Spleen (tissue), 7 donors: ENCODE measurements at regions not wholly inside any gene's neighbourhood (a gene's known extent, or its start where the extent isn't known, plus 50 kb on each side); places are given as distances from the start of the nearest gene placed in this dataset.

Source experiments
- CTCF ChIP-seq, 11 experiments: fragments of 200-600 bp in 7 of 11; fragments of 450-650 bp in 4 of 11; sonication (generic) in 4 of 11; IDR thresholded peaks in 8 of 11; conservative IDR thresholded peaks in 3 of 11; 1 replicate in 7 of 11; 2 replicates in 4 of 11; pipeline versions ENCODE4 v1.4.0 to v1.8.0; 2016 to 2021; ENCODE audit warnings: antibody characterized with exemption in 11 of 11, inconsistent platforms in 4 of 11, mild to moderate bottlenecking in 1 of 11
- POLR2A ChIP-seq, 3 donors: fragments of 450-650 bp; IDR thresholded peaks; one replicate each; pipeline ENCODE4 v1.5.1; 2017; ENCODE audit warnings: antibody characterized with exemption in 3 of 3, mild to moderate bottlenecking in 1 of 3
- donor health status: DM: no; HTN: no; CAD: no; lungs with moderate emphysema.
- donor health status: DM: no; HTN: no; CAD: no.
- donor health status: DM: no; HTN: no; CAD: no.

- TF ChIP-seq CTCF (IDR thresholded peaks at IDR 0.05 in 8 of 11, conservative IDR thresholded peaks at IDR 0.05 in 3 of 11): no peak
- TF ChIP-seq POLR2A (IDR thresholded peaks at IDR 0.05): no peak
These were observed 73.6 kb upstream of the MAOA start for GRCh38 chrX:43582540-43582913.
